GM18858 (cell line): ENCODE measurements at regions not wholly inside any gene's neighbourhood (a gene's known extent, or its start where the extent isn't known, plus 50 kb on each side); places are given as distances from the start of the nearest gene placed in this dataset.

Source experiments
- ATAC-seq: cut with Tn5 transposase; IDR thresholded peaks from one replicate; pipeline ENCODE4 v1.9.1; 2021; ENCODE audit not compliant: unreplicated experiment

GRCh38 chr5:63374085-63374484 is 588.2 kb downstream of the HTR1A start:
- ATAC-seq = no peak

- no peak for ATAC-seq
Measured at GRCh38 chr5:63351164-63351563, 611.1 kb downstream of the HTR1A start.

DNA sequence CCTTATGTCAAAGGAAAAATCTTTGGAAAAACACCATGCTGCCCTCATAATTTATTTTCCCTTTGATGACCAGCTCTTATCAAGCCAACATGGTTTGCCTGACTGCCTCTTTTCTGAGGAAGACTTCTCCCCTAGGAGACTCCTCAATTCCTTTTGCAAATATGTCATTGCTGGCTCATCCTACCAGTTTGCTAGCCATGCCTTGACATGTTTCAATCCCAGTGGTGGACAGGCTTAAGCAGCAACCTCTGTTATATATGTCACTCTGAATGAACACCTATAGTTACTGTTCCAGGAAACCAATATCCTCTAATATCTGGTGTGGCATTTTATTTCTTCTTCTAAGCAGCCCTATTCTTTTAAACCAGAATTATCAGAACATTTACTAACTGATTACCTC is 615.8 kb downstream of the HTR1A start:
- no peak for ATAC-seq

DNA sequence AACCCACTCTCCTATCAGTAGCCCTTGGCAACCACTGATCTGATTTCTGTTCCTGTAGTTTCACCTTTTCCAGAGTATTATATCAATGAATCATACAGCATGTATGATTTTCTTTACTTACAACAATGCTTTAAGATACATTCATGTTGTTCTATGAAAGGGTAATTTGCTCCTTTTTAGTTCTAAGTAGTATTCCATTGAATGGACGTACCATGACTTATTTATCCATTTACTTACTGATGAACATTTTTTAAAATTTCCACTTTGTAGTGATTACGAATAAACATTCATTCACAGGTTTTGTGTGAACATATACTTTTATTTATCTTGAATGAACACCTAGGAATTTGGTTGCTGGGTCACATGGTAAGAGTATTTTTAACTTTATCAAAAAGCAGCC is 620.8 kb downstream of the HTR1A start:
- no peak for ATAC-seq

- ATAC-seq = no peak
Measured at GRCh38 chr5:63323926-63324325, 638.3 kb downstream of the HTR1A start.

GRCh38 chr5:63314551-63314950 is 647.7 kb downstream of the HTR1A start:
- no peak for ATAC-seq

GRCh38 chr5:63310644-63311043 is 651.6 kb downstream of the HTR1A start:
- no peak for ATAC-seq

DNA sequence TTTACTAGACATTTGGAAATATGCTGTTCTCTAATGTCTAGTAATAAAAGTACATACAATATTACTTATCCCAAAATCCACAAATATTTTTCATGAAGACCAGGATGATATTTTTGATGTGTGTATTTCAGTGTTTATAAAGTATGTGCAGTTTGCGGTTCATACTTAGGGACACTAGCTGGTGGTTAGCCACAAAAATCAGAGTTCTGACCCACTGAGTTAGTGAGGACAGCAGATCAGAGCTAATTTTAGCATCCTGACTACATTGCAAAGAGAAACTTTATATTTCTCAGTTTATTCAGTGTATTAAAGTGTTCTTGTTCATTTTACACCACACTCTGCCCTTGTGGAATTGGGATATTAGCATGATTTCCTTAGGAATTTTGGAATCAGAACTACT is 655.3 kb downstream of the HTR1A start:
- no peak for ATAC-seq

DNA sequence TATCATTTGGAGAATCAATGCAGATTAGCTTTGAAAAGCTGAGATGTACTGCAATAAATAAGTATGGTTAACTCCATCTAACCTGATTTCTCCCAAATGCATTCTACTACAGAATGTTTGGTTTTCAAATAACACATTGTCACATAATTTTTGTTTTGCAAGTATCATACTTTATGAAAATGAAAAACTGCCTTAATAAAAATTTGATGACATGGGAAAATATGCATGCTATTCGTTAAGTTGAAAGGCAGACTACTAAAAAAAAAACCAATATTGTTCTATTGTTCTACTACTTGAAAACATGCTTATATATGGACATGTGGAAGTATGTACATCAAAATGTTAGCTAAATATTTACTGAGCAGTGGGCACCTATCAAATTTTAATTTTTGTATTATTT is 668.9 kb downstream of the HTR1A start:
- no peak for ATAC-seq

- ATAC-seq = no peak
Measured at GRCh38 chr5:63286724-63287123, 675.5 kb downstream of the HTR1A start.

- ATAC-seq = no peak
Measured at GRCh38 chr5:63263411-63263810, 684.8 kb downstream of the LRRC70 start.

DNA sequence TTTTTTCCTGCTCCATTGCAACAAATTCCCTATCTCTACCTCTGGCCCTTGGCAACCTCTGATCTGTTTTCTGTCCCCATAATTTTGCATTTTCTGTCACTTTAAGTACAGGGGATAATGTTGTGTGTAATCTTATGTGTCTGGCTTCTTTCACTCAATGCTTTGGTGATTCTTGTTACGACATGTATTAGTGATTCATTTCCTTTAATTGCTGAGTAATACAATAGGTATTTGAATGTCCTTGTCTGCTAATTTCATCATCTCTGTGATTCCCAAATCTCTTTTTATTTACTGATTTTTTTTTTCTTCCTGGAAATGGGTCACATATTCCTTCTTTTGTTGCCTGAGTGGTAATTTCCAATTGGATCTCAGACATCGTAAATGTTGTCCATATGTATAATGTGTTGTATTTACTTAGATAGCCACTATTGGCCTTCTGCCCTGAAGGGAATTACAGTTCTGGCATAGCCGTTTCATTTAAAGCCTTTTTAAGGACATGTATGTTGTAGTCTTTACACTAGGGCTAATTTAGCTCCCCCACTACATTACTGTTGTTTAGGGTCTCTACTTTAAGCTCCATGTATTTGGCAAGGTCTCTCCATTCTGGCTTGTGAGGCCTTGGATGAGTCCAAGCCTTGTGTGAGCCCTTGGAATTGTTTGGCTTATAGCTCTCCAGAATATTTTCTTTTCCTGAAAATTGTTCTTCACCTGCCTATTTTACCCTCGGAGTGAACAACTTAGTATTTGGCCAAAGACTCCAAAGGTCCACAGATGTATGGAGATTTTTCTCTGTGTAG is 683.8 kb downstream of the LRRC70 start:
- no peak for ATAC-seq

DNA sequence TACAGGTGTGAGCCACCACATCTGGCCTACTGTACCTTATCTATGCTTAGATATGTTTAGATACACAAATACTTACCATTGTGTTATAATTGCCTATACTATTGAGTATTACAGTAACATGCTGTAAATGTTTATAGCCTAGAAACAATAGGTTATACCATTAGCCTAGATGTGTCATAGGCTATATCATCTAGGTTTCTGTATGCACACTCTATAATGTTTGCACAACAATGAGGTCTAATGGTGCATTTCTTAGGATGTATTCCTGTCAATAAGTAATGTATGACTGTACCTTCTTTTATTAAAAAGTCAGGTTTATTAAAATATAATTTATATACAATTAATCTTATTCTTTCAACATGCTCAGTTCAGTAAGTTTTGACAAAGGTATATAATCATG is 683.1 kb downstream of the LRRC70 start:
- ATAC-seq = no peak

- no peak for ATAC-seq
Measured at GRCh38 chr5:63255594-63255993, 677.0 kb downstream of the LRRC70 start.

DNA sequence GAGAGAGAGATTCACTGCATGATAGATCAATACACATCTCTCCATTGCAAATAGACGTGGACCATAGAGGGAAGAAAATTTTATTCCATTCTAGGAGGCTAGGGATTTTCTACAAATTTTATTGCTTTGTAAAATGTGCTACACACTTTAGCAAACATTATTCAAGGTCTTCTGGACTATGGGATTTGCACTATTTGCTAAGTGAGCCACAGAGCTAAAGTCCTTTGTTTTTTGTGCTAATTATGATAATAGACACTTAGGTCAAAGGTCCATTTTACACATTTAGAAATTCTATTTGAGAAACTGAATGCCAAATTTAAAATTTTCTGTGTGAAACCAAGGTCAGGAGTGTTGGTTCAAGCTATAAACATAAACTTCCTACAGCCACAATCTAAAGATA is 672.3 kb downstream of the LRRC70 start:
- ATAC-seq = no peak

- ATAC-seq = no peak
Measured at GRCh38 chr5:63249960-63250359, 671.3 kb downstream of the LRRC70 start.

GRCh38 chr5:63247651-63248050 is 669.0 kb downstream of the LRRC70 start:
- no peak for ATAC-seq

- ATAC-seq = no peak
Measured at GRCh38 chr5:63245271-63245670, 666.7 kb downstream of the LRRC70 start.

DNA sequence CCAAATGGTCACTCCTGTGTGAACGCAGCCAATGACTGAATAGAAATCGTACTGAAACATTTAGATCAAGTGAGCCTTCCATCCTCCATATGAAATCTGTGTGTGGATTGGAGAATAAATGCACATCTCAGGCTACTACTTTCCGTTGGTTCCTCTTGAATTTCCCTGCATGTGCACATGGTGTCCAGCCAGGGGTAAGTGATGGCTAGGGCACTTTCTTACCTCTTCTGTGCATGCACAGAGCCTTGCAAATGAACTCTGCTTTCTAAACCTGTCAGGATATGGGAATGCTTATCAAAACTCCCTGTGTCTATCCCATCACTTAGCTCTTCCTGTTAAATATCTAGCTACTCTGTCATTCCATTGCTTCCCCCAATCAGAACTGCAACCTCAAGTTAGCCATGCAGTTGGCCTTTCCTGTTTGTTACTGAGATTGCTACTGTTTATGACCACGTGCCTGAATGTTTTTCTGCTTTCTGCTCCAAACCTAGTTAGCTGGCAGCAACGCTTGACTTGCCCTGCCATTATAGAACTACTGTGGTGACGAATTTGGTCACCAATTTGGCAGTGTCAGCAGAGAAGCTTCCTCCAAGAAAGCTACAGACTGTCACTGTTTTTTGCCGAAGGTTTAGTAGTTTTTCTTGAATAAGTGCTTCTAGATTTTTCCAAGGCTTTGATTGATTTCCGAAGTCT is 661.6 kb downstream of the LRRC70 start:
- ATAC-seq = no peak

DNA sequence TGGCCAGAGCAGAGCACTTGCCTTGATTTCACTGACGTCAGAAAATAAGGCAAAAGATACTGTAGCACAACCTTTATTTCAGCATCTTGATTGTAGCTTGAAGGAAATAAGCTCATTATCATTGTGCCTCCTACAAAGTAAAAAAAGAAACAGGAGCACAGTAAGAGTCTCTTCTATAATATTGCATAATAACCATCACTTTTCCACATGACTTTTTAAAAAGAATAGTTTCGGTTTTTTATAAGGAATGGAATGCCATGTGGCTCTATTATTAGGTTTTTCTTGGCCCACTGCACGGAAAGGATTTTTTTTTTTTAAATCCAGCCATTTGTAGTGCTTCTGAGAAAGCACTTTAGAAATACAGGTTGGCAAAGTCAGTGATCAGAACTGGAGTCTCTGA is 655.3 kb downstream of the LRRC70 start:
- ATAC-seq = no peak

DNA sequence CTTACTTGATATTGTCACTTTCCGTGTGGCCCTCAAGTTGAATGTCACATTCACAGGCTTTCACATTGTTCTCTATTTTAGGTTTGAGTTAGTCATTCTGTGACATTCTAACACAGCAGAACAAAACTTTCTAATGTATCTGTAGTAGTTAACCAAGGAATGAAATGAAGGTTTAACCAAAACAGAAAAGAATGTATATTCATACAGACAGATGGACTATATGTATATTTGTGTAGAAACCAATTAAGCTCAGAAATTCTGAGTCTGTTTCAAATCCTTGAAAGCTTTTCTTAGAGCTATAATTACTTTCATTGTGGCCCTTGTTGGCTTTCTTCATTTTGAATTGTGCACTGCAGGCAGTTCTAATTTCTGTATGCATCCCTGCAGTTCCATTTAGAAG is 654.7 kb downstream of the LRRC70 start:
- ATAC-seq = no peak

DNA sequence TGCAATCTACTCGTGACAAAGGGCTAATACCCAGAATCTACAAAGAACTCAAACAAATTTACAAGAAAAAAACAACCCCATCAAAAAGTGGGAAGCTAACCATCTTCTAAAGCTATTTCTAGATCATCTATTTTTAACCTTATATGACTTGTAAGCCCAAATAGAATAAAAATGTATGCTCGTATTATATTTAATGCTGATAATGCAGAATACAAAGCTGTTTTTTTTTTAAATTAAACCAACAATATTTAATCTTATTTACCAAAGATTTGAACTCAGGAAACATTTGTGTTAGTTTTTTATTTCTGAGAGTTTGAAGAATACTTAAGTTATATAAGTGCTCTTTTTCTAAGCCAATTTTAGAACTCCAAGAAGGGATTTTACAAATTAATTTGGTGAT is 652.1 kb downstream of the LRRC70 start:
- ATAC-seq = no peak

DNA sequence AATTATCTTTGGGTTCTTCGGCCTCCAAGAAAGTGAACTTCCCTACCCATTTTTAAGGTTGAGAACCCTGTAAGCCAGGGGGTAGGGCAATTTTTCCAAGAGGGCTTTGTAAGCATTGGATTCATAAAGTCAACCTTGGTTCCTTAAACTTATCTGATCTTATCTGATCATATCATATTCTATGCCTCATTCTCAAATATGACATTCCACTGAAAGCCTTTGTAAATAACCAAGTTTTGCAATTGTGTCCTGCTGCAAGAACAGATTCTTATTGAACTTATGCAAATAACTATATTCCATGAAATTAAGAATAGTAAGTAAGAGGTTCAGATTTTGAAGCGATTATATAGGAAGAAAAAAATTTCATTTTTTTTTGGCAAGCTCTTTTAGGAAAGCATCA is 649.5 kb downstream of the LRRC70 start:
- ATAC-seq = no peak
